Lower lobe of right lung (tissue), 2 donors: ENCODE measurements at regions not wholly inside any gene's neighbourhood (a gene's known extent, or its start where the extent isn't known, plus 50 kb on each side); places are given as distances from the start of the nearest gene placed in this dataset.

ENCODE experiments used
- ATAC-seq, 2 donors: fragments of 200-7000 bp; cut with Tn5 transposase; one replicate each; pipeline ENCODE4 v1.9.1; 2020 to 2022; ENCODE audit warnings: mild to moderate bottlenecking in 2 of 2, moderate library complexity in 2 of 2
- DNase-seq: peaks from one replicate; pipeline ENCODE4 v3.0.0-alpha.2; 2020
- H3K27ac ChIP-seq: fragments of 200-600 bp; one replicate; pipeline ENCODE4 v1.8.0; 2022
- H3K27me3 ChIP-seq: fragments of 200-600 bp; one replicate; pipeline ENCODE4 v1.8.0; 2022; ENCODE audit warnings: low read depth
- H3K36me3 ChIP-seq: fragments of 200-600 bp; one replicate; pipeline ENCODE4 v1.8.0; 2022; ENCODE audit warnings: mild to moderate bottlenecking
- H3K4me1 ChIP-seq: fragments of 200-600 bp; one replicate; pipeline ENCODE4 v1.8.0; 2022
- H3K4me3 ChIP-seq: fragments of 200-600 bp; one replicate; pipeline ENCODE4 v1.8.0; 2022; ENCODE audit warnings: mild to moderate bottlenecking
- H3K9me3 ChIP-seq: fragments of 200-600 bp; one replicate; pipeline ENCODE4 v1.8.0; 2022
- CTCF ChIP-seq: fragments of 200-600 bp; IDR thresholded peaks from one replicate; pipeline ENCODE4 v1.8.0; 2022; ENCODE audit warnings: antibody characterized with exemption, mild to moderate bottlenecking
- intact Hi-C: fragments of 100-400 bp; cut with DNase I; formaldehyde crosslinking; loops from one replicate; pipeline ENCODE4 v1.11.0; 2022
- donor health status: DM: no; HTN: yes; CAD: no; lungs with severe emphysema.

DNA sequence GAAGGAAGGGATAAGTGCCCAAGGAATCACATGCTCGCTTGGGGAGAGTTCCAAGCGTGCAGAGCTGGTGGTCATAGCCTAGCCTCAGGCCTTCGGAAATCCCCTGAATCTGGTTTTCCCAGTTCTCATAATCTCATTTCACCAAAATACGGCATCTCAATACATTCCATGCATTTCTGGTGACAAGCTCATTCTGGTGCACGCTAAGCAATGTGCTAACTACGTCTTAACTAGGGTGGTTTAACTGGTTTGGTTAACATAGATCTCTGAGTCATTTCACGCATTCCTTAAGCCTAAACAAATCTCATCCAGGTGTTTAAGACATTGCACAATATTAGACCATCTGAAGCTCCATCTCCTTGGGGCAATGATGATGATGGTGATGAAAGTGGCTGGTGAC is 72.9 kb upstream of the STEAP1B start:
- no peak overlapping the region for H3K27ac ChIP-seq
- no peaks in the 10 kb centered on the region for H3K27me3 ChIP-seq
- intact Hi-C loops: no loop called here
- DNase-seq: no peak
- no peak overlapping the region for H3K4me3 ChIP-seq
- no peaks in the 10 kb centered on the region for H3K9me3 ChIP-seq
- peaks cover 38% of the 10 kb centered on the region for H3K4me1 ChIP-seq
- H3K36me3 ChIP-seq: no peaks in the 10 kb centered on the region
- ATAC-seq: no peak
- TF ChIP-seq CTCF: no peak

DNA sequence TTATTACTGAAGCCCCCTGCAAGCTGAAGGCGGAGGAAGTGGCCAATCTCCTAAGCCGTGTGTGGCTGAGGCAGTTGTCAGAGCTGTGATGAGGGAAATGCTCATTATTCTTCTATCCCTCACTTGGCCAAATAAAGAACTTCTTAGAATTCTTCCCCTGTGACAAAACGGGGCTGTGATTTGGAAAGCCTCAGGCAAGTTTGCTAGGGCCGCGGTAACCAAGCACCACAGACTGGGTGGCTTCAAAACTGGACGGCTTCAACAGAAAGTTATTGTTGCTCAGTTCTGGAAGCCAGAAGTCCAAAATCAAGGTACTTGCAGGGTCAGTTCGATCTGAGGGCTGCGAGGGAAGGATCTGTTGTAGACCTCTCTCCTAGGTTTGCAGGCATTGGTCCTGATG is 72.3 kb upstream of the STEAP1B start:
- intact Hi-C loops: no loop called here
- TF ChIP-seq CTCF: no peak

DNA sequence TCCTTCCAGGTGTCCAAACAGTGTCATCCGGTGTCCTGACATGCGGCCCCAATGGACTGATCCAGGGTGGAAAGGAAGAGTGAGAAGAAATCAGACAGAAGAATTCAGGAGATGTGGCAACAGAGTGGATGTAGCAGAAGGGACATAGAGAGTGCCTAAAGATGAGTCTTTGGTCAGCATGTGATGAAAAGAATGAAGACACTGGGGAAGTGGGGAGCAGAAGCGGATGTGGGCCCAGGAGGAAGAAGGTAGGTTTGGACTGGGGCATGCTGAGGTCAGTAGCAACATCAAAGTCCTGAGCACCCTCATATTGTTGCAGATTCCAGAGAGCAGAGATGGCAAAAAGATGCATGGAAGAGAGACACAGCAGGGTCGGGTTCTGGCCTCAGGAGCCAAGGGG is 71.8 kb upstream of the STEAP1B start:
- no peak overlapping the region for H3K27ac ChIP-seq
- intact Hi-C loops: no loop called here
- no peaks in the 10 kb centered on the region for H3K27me3 ChIP-seq
- H3K36me3 ChIP-seq: no peaks in the 10 kb centered on the region
- H3K4me1 ChIP-seq: peaks cover 32% of the 10 kb centered on the region
- ATAC-seq (peak; percentile 53 to 57), DNase-seq (no peak)
- TF ChIP-seq CTCF: no peak
- no peaks in the 10 kb centered on the region for H3K9me3 ChIP-seq
- H3K4me3 ChIP-seq: no peak overlapping the region

More for the DNA sequence above, 72.3 kb upstream of the STEAP1B start:
- H3K4me3 ChIP-seq: no peak overlapping the region
- DNase-seq (no peak), ATAC-seq (no peak)
- H3K4me1 ChIP-seq: peaks cover 33% of the 10 kb centered on the region
- H3K27me3 ChIP-seq: no peaks in the 10 kb centered on the region
- no peaks in the 10 kb centered on the region for H3K9me3 ChIP-seq
- H3K36me3 ChIP-seq: no peaks in the 10 kb centered on the region
- H3K27ac ChIP-seq: no peak overlapping the region

DNA sequence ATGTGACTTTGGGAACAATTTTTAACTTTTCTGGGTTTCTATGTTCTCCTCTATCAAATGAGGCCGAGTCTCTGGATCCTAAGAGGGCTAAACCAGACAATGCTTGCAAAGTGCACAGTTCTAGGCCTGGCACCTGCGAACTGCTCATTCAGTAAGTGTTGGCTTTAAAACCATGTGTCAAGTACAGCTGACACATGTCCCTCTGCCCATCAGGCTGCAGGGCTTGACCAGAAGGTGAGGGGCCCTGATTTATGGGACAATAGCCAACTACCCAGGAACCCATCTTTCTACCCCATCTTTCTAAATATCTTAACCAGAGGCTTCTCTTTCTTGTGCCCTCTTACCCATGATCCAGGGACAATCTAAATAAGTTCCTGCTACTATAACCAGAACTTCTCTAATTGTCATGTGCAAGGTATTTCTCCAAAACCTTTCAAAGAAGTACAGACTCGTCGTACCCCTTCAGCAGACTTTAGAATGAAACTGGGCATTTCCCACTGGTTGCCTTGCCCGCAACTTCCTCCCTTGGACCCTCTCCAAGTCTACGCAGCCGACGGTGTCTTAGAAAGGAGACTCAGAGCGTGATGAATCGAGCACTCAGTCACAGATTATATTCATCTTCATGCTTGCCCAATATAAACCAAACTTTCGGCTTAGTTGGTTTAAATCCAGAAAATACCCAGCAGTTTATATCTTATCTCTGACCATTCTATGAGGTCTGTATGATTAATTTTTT is 69.8 kb upstream of the STEAP1B start:
- H3K27ac ChIP-seq: no peak overlapping the region
- peaks cover 40% of the 10 kb centered on the region for H3K4me1 ChIP-seq
- peak; percentile 70 for DNase-seq
- TF ChIP-seq CTCF: no peak
- no peak overlapping the region for H3K4me3 ChIP-seq
- no peaks in the 10 kb centered on the region for H3K9me3 ChIP-seq
- ATAC-seq: peak; percentile 63 to 75
- no peaks in the 10 kb centered on the region for H3K27me3 ChIP-seq
- intact Hi-C loops: loop anchor here (10.0 kb wide), 1 partner anchor 155 kb away; the partner anchor contains the start of gene IL6
- H3K36me3 ChIP-seq: no peaks in the 10 kb centered on the region

DNA sequence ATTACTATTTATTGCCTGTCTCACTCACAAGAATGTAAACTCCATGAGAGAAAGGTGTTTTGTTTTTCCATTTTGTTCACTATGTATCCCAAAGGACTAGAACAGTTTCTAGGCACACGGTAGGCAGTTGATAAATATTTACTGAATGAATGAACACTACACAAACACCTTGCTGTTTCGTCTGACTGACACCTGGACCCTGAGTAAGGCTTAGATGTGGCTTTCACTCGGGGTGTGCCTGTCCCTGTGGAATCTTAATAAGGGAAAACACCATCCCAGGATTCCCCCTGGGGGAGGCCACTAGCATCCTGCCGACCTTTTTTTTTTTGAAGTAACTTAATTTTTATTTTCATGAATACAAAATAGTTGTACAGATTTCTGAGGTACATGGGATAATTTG is 66.6 kb upstream of the STEAP1B start:
- intact Hi-C loops: loop anchor here (10.0 kb wide), 1 partner anchor 158 kb away; the partner anchor contains the start of gene IL6
- TF ChIP-seq CTCF: no peak
- ATAC-seq: no peak

More for the DNA sequence above, 66.6 kb upstream of the STEAP1B start:
- Histone ChIP-seq H3K27me3 (no peaks in the 10 kb centered on the region), H3K36me3 (no peaks in the 10 kb centered on the region), H3K4me1 (peaks cover 69% of the 10 kb centered on the region), H3K9me3 (no peaks in the 10 kb centered on the region), H3K4me3 (no peak overlapping the region), H3K27ac (peak overlapping the region; percentile 14)
- no peak for DNase-seq
